ENCODE measurements at regions not wholly inside any gene's neighbourhood (a gene's known extent, or its start where the extent isn't known, plus 50 kb on each side); places are given as distances from the start of the nearest gene placed in this dataset.

DNA sequence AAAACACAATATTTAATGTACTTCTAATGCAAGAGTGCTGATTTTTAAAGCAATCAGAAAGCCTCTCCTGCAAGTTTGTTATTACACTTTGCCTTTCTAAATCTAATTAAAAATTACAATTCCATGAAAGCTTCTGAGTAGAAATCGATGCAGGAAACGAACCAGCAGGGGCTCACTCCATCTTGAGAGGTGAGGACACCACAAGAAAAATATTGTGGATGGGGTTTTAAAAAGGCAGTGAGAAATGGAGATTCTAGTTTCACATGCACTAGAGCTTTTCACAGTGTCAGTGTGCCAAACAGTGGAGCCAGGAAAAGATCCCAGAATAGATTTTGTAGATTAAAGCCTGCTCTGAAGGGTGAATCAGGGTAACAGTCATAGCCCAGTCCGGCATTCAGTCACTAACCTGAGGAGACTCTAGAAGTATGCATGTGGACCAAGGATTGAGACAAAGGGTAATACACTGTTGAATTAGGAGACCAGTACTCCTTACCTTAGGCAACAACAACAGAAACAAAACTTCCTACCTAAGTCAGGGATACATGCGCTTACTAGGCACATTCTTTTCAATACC lies 362.3 kb downstream of the NAF1 start:
- no peak overlapping the region for H3K4me3 ChIP-seq (ENCODE audit: low read depth, low read length)
- no peak for DNase-seq (ENCODE audit: low read depth)
- TF ChIP-seq, protein P1, sequence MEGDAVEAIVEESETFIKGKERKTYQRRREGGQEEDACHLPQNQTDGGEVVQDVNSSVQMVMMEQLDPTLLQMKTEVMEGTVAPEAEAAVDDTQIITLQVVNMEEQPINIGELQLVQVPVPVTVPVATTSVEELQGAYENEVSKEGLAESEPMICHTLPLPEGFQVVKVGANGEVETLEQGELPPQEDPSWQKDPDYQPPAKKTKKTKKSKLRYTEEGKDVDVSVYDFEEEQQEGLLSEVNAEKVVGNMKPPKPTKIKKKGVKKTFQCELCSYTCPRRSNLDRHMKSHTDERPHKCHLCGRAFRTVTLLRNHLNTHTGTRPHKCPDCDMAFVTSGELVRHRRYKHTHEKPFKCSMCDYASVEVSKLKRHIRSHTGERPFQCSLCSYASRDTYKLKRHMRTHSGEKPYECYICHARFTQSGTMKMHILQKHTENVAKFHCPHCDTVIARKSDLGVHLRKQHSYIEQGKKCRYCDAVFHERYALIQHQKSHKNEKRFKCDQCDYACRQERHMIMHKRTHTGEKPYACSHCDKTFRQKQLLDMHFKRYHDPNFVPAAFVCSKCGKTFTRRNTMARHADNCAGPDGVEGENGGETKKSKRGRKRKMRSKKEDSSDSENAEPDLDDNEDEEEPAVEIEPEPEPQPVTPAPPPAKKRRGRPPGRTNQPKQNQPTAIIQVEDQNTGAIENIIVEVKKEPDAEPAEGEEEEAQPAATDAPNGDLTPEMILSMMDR (IDR thresholded peaks at IDR 0.05; ENCODE audit: insufficient read depth, low read depth, low read length, missing control alignments): no peak

DNA sequence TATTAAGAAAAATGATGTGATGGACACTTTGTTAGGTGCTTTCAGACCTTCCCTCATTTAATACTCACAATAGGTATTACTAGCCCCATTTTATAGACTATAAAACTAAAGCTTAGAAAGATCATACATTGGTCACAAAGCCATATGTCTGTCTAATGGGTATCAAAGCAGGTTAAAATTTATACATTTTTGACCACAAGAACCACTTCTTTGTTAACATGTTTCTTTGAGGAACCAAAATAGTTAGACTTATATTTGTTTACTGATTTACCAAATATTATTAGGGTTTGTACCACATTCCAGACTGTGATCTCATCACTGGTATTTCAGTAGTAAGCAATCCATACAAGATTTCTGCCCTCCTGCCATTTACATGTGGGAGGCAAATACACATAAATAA lies 363.3 kb downstream of the NAF1 start:
- TF ChIP-seq, protein P1 (IDR thresholded peaks at IDR 0.05; ENCODE audit: insufficient read depth, low read depth, low read length, missing control alignments): no peak
- DNase-seq (ENCODE audit: low read depth): no peak
- no peak overlapping the region for H3K4me3 ChIP-seq (ENCODE audit: low read depth, low read length)

- no peak overlapping the region for H3K4me3 ChIP-seq (ENCODE audit: low read depth, low read length)
- TF ChIP-seq, protein P1 (IDR thresholded peaks at IDR 0.05; ENCODE audit: insufficient read depth, low read depth, low read length, missing control alignments): no peak
- no peak for DNase-seq (ENCODE audit: low read depth)
Measured at GRCh38 chr4:162797108-162797507, 369.6 kb downstream of the NAF1 start.

DNA sequence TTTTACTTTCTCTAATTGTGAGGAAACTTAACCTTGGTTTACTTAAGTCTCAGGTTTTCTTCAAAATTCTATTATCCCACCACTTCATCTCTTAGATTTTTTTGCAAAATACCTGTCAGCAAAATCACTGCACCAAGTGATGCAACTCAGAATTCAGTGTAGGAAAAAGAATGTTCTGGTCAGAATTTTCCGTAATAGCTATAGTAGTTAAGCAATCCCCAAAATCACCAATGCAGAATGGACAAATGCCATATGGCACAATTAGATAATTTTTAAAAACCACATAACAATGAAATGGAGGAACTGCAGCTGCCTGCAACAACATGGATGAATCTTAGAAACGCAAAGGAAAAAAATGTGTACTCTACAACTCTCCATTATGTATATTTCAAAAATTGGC lies 373.1 kb downstream of the NAF1 start:
- no peak for DNase-seq (ENCODE audit: low read depth)
- no peak overlapping the region for H3K4me3 ChIP-seq (ENCODE audit: low read depth, low read length)
- TF ChIP-seq, protein P1 (IDR thresholded peaks at IDR 0.05; ENCODE audit: insufficient read depth, low read depth, low read length, missing control alignments): no peak

DNA sequence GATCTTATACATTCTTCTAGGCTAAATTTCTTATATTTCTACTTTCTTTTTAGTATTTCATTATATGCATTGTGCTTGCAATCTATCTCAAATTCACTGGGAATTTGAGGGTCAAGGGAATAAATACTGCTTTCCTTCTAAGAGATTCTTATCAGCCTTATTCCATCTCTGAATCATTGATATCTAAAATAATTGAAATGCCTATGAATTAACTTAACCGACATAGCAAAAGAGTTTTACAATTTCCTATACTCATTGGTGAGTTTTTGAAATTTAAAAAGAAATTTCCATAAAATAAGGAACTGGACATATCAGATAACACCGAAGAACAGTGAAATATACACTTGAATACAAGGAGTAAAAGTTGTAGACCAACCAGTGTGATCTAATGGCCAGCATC lies 373.7 kb downstream of the NAF1 start:
- H3K4me3 ChIP-seq (ENCODE audit: low read depth, low read length): no peak overlapping the region
- TF ChIP-seq, protein P1 (IDR thresholded peaks at IDR 0.05; ENCODE audit: insufficient read depth, low read depth, low read length, missing control alignments): no peak
- DNase-seq (ENCODE audit: low read depth): no peak

- no peak for DNase-seq (ENCODE audit: low read depth)
- no peak overlapping the region for H3K4me3 ChIP-seq (ENCODE audit: low read depth, low read length)
- TF ChIP-seq, protein P1 (IDR thresholded peaks at IDR 0.05; ENCODE audit: insufficient read depth, low read depth, low read length, missing control alignments): no peak
Measured at GRCh38 chr4:162791226-162791625, 375.5 kb downstream of the NAF1 start.

DNA sequence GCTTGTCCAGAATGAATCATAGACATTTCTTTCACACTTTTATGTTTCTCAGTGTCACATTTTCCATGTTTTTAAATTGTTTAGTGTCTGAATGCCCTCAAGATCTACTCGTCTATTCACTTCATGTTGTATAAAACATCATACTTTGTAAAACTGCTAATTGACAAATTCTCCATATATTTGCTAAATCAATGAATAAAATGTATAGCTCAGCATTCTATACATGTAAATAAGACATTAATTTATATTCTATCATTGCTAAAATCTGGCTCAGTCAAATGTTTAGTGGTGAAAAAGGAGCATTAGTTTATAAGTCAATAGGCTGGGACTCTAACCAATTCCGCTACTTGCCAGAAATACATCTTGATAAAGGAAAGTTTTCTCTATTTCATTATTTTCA lies 379.6 kb downstream of the NAF1 start:
- no peak overlapping the region for H3K4me3 ChIP-seq (ENCODE audit: low read depth, low read length)
- TF ChIP-seq, protein P1 (IDR thresholded peaks at IDR 0.05; ENCODE audit: insufficient read depth, low read depth, low read length, missing control alignments): no peak
- no peak for DNase-seq (ENCODE audit: low read depth)

Data from GM12865 (cell line).